Kasumi-1 (cell line): ENCODE measurements at regions not wholly inside any gene's neighbourhood (a gene's known extent, or its start where the extent isn't known, plus 50 kb on each side); places are given as distances from the start of the nearest gene placed in this dataset.
"Not testable (repeated sequence)": the region's sequence is repeated elsewhere in the genome, so short reads cannot be mapped to it uniquely, and the experiment has no call there.

Experiments
- DNase-seq, 2 experiments: peaks; one replicate each; lab custom pipeline; 2025; lab: John Stamatoyannopoulos, UW

DNA sequence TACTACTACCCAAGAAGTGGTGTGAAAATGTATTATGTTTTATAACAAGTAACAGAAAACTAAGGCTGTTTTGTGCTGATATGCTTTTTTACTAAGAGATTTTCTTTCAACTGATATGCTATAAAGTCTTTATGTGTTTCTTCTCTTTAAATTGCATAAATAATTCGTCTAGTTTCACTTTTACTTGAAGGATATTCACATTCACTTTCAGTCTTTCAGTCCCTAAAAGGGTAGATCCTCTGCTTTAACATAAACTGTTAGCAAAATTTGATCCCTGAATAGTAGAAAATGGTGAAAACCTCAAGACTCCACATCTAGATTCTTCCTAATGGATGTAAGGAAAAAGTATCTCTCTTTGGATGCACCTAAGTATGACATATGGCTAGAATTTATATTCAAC is 69.0 kb upstream of the FST start:
- DNase-seq, result no peak

DNA sequence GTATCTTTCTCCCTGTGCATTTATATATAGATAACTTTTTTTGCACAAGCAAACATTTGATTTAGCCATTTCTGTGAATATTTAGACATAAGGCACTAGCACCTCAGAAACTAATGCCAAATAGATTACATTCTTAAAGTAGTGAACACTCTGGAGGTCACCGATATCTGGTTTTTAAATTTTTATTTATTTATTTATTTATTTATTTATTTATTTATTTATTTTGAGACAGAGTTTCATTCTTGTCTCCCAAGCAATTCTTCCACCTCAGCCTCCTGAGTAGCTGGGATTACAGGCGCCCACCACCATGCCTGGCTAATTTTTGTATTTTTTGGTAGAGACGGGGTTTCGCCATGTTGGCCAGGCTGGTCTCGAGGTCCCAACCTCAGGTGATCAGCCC is 67.9 kb upstream of the FST start:
- DNase-seq, result not testable (repeated sequence)

DNA sequence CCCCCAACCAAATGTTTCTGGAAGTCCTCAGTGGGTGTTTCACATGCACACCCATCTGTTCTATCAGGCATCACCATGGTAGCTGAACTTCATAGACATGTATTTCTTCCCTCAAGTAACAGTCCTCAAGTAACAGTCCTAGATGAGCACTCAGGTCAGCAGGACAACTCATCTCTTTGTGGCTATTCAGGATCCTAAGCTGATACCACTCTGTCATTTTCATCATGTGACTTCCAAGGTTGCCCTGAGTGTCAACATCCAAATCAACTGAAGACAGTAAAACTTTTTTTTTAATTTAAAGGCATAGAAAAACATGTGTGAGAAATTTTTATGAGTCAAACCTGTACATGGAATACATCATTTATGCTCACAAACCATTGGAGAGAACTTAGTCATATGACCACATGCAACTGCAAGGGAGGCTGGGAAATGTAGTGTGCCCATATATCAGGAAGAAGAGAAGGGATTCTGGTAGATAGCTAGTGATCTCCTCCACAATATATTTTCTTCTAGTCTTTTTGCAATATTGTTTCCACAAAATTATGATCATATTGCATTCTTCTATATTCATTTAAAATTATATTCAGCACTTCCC is 64.2 kb upstream of the FST start:
- no peak for DNase-seq

DNA sequence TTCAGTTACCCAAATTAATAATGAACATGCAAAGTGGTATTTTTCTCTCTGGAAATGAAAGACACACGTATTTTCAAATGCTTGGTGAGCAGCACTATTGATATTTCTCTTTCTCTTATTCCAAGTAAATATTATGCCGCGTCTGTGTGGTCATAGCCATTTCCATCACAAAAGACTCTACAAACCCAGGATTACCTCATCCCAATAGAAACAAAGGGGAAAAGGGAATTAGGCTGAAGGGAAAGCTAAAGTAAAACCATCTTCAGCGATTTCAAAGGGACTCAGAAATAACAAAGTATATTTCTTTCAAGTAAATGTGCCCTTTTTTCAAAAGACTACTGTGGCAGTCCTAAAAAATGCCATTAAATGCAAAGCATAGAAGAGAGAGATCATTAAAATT is 62.0 kb upstream of the FST start:
- no peak for DNase-seq

DNA sequence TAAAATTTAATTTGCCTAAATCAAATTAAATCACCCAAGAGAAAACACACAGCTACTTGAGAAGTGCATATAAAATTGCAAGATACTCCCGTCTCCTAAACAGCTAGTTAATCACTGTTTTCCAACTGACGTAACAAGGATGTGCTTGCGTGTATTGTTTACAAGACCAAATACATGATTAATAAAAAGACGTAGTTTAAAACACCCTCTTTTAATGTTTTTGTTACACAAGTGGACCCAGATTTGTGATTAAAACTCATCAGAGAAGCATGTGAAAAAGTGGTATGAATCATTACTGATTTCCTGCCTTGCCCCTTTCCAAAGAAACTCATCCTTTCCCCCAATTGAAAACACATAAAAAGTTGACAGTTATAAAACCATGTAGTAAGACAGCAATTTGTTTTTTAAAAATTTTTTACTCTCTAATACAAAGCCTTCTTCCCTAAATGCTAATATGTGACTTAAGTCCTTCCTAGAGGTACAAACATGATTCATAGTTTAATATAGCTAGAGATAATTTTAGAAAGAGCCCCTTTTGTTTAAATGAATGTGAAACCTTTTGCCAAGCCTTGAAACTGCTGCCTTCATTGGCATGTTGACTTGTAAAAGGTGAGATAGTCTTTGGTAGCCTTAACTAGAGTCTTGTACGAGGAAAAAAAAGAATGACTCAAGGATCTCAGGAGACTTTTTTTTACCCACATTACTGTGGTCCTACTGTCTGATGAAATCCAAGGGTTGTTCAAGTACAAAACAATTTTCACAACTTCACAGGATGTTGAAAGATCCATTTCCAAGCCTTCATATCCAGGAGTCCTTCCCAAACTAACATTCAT is 61.4 kb upstream of the FST start:
- DNase-seq, result no peak

DNA sequence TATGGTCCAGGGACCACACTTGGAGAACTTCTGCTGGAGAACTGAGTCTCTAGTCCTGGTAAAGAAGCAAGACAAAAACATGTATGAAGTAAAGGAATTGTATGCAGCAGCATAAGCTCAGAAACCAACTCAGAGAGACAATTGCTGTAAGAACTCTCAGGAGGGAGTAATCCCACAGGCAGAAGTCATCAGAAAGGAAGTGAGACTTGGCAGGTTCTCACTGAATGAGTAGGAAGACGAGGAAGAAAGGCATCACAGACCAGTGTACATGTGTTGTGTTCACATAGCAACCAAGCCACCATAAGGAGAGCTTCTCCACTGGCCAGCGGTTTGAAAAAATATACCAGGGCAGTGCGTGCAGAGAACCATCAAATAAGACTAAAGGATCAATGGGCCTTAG is 57.9 kb upstream of the FST start:
- no peak for DNase-seq

DNA sequence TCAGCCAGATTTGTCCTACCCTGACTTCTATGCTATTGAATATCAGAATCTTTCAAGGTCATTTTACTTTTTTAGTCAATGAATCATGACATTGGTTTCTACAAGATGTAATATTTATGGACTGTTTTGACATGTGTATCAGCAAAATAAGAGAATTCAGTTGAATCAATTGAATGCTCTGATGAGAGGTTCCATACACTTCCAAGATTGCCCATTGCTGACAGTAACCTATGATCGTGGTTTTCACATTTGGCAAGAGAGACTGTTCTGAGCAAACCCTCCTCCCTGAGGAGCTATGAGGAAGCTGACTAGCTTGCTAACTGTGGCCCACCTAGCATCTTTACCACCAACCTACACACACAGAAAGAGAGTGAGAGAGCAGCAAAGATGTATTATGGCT is 56.7 kb upstream of the FST start:
- no peak for DNase-seq

DNA sequence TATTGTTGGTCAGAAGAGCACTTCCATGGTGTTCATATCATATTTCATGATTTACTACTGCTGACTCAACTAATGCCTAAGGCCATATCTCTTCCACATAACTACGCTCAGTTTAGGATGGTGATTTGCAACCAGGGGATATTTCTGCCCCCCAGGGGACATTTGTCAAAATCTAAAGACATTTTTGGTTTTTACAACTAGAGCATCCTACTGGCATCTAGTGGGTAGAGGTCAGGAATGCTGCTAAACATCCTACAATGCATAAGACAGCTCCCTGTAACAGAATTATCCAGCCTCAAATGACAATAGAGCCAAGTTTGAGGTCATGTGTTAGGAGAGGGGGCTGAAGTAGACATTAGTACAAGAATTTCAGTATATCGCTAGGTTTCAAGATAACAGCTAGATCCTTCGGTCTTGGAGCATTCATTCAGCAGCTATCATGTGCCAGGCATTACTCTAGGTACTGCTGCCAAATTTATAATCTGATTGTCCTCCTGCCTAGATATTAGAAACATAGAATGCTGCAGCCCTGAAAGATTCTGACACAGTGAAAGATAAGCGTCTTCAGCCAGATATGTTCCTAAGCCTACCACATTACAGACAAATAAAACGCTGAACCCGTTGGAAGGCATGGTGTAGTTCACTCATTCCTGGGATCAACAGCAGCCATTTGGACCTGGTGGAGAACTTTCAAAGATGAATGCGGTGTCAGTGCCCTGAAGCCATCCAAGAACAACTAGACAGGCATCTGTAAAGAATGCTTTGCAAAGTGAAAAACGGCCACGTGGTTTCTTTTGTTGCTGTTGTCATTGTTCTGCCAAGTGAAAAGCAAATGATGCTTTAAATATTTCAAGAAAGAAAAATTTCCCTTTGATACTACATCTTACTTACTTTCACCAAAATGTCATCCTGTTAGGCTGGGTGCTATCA is 55.5 kb upstream of the FST start:
- DNase-seq, result no peak

DNA sequence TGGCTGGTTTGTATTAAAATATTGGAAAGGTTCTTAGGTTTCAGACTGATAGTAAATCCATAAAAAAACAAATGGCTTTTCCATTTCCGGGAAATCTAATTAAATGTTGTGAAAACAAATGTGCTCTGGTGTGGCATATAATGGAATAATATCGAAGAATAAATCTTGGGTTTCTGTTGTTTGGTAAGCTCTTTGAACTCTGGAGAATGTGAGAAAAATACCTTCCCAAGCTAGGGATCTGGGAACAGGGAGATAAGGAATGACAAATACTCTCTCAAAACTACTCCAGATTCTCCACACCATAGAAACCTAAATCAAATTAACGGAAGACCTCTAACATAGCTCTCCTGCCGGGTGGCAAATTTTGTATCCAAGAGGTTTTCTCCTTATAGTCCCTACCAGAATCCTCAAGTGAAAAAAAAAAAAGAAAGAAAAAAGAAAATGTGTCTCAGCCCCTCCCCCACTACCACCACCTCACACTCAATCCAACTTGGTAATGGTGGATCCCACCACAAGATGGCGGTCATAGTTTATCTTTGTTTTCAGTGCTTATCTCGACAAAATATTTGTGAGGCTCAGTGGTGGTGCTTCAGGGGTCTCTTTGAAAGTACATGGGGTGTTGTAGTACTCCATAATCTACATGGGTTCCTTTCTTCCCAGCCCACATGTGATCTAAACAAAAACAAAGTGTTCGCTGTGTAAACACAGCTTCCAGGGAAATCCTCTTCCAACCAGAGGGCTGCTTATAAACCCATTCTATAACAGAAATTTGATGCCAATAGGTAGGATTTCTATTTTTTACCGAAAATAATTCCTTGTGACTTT is 54.5 kb upstream of the FST start:
- peak; percentile 42 to 45 for DNase-seq

DNA sequence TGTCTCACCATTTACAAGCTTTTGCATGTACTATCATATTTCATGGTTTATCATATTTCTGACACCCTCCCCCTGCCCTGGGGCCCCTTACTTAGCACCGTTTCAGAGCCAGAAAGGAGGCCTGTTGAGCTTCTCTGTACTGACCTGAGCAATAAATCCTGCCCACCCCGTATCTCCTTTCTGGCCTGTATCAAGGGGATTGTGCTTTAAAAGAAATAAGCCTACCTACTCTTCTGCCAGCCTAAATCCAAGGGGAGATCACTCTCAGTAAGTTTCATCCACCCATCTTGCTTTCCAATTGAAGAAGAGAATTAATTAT is 54.0 kb upstream of the FST start:
- DNase-seq, result no peak

DNA sequence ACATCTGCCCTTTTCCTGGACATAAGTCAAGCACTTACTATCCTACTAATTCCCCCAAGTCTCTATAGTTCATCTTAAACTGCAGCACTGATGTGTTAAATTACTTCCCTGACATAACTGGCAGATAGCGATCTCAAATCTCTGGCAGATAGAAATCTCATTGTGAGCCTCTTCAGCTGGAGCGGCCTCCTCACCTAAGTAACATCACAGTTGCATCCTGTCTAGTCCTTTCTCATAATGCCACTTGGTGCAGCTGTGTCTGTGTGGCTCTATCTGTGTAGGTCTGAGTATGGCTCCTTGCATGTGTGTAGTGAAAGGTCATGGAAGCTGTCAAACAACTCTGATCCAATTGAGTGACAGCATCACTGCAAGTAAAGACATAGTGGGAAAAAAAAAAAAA is 53.6 kb upstream of the FST start:
- no peak for DNase-seq

DNA sequence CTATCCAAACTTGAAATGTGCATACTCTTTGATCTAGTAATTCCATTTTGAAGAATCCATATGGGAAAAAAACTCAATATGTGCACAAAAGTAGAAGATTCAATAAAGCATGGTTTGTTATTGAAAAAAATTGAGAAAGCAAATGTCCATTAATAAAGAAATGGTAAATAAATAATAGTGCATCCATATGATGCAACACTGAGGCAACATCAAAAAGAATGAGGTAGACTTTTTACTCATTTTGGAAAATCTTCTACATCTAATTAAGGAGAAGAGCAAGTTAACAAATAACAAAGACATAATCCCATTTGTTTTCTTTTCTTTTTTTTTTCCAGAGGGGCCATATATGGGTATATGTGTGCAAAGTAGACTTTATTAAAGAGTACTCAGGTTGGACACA is 52.5 kb upstream of the FST start:
- no peak for DNase-seq

DNA sequence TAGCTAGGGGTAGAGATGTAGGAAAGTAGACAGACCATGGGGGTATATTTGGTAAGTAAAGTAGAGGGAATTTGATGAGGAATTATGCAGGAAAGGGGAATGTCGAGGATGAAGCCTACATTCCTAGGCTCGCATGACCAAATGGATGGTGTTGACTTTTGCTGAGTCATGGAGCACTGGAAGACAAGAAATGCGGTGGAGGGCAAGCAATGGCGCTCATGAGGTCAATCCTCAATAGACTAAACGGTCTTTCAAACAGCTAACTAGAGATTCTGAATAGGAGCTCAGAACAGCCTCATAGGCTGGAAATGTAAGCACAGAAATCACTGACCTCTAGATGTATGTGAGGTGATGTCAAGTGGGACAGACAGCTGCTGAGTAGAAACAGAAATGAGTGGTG is 50.7 kb upstream of the FST start:
- no peak for DNase-seq

DNA sequence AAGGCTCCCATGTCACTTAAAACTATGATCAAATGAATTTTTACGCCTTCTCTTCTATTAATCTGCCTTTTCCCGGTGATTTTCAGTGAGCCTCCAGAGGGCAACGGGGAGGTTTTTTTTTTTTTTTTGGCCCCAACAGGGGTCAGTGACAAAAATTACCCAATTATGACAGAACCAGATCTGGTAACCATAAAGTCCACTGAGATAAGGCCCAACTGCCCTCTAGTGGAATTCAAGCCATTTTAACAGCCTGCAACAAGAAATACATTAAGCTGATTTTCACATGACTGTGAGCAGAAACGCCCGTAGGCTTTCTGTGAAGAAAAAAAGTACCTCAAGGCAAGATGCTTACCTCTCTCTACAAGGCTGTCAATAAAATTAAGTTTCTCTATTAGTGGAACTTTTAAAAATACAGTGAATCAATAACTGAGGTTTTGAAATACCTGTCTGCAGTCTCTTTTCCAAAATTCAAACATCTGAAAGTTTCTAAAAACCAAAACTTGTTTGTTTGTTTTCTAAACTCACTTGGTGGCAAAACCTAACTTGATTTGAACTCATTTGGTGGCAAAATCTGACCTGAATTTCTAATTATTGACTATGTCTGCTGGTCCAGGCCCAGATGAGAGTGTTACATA is 49.7 kb upstream of the FST start:
- peak; percentile 13 to 31 for DNase-seq
